Endothelial cell (in vitro differentiated cells): ENCODE measurements at regions not wholly inside any gene's neighbourhood (a gene's known extent, or its start where the extent isn't known, plus 50 kb on each side); places are given as distances from the start of the nearest gene placed in this dataset.

Experiments used
- DNase-seq: peaks from one replicate; pipeline ENCODE4 v3.0.0; 2021; ENCODE audit warnings: low spot score
- H3K27ac Mint-ChIP-seq: one replicate; pipeline ENCODE4 v1.8.0; 2021; ENCODE audit warnings: mixed read lengths, inconsistent platforms; ENCODE audit not compliant: unreplicated experiment
- H3K27me3 Mint-ChIP-seq: one replicate; pipeline ENCODE4 v1.8.0; 2021; ENCODE audit warnings: mild to moderate bottlenecking, moderate library complexity, mixed read lengths, inconsistent platforms; ENCODE audit not compliant: unreplicated experiment
- H3K36me3 Mint-ChIP-seq: one replicate; pipeline ENCODE4 v1.8.0; 2021; ENCODE audit warnings: mild to moderate bottlenecking, low read depth, mixed read lengths, inconsistent platforms; ENCODE audit not compliant: unreplicated experiment
- H3K4me1 Mint-ChIP-seq: one replicate; pipeline ENCODE4 v1.8.0; 2021; ENCODE audit warnings: mild to moderate bottlenecking, mixed read lengths, inconsistent platforms; ENCODE audit not compliant: unreplicated experiment
- H3K4me3 Mint-ChIP-seq: one replicate; pipeline ENCODE4 v1.8.0; 2021; ENCODE audit warnings: mild to moderate bottlenecking, mixed read lengths, inconsistent platforms; ENCODE audit not compliant: unreplicated experiment
- H3K9me3 Mint-ChIP-seq: one replicate; pipeline ENCODE4 v1.8.0; 2021; ENCODE audit warnings: mixed read lengths, inconsistent platforms; ENCODE audit not compliant: unreplicated experiment
- TF ChIP-seq, protein P1 (sequence below): fragments of 200-600 bp; sonication (generic); IDR thresholded peaks from one replicate; pipeline ENCODE4 v1.5.0; 2021; ENCODE audit warnings: antibody characterized with exemption; ENCODE audit not compliant: unreplicated experiment

DNA sequence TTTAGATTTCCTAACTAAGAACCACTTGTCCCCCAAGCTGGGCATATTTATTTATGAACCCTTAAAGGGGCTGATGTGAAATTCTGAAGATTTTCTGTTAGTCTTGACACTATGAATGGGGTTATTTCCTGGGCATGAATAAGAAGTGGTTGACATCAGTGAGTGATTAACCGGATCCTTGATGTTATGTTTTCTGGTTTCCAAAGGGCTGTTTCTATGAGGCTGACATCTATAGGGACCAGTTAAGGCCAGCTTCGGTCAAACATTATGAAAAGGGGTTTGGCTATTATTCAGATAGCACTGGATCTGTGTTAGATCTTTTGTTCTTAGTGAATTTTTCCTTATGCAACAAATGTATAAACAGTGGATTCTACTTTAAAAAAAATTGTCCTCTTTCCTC is 443.7 kb upstream of the SPRED2 start:
- Mint-ChIP-seq H3K4me1 (peaks cover 13% of the 10 kb centered on the region), H3K27me3 (no peaks in the 10 kb centered on the region)

DNA sequence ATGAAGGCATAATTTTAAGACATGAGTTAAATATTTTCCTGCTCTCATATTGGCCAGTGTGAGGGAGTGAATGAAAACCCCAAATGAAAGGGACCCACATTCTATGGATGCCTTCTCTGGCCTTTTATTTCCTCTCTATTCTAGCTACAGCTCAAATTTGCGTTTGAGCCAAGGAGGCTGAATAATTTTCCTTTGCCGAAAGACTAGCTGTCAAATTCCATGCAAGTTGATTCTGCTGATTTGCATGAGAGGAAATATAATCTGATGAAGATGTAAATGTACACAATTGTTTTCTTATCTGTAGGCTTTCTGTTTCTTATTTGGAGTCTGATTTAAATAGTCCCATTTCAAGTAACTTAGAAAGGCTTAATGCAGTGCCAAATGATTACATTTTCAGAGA is 438.4 kb upstream of the SPRED2 start:
- H3K9me3 Mint-ChIP-seq, result no peaks in the 10 kb centered on the region
- no peak overlapping the region for H3K4me3 Mint-ChIP-seq
- H3K36me3 Mint-ChIP-seq, result no peaks in the 10 kb centered on the region
- TF ChIP-seq, protein P1, sequence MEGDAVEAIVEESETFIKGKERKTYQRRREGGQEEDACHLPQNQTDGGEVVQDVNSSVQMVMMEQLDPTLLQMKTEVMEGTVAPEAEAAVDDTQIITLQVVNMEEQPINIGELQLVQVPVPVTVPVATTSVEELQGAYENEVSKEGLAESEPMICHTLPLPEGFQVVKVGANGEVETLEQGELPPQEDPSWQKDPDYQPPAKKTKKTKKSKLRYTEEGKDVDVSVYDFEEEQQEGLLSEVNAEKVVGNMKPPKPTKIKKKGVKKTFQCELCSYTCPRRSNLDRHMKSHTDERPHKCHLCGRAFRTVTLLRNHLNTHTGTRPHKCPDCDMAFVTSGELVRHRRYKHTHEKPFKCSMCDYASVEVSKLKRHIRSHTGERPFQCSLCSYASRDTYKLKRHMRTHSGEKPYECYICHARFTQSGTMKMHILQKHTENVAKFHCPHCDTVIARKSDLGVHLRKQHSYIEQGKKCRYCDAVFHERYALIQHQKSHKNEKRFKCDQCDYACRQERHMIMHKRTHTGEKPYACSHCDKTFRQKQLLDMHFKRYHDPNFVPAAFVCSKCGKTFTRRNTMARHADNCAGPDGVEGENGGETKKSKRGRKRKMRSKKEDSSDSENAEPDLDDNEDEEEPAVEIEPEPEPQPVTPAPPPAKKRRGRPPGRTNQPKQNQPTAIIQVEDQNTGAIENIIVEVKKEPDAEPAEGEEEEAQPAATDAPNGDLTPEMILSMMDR, result no peak
- H3K27ac Mint-ChIP-seq, result peak overlapping the region; percentile 50
- H3K4me1 Mint-ChIP-seq, result peaks cover 11% of the 10 kb centered on the region
- DNase-seq, result no peak
- peaks cover 3% of the 10 kb centered on the region for H3K27me3 Mint-ChIP-seq

More for the DNA sequence above, 443.7 kb upstream of the SPRED2 start:
- Mint-ChIP-seq H3K27ac (no peak overlapping the region), H3K4me3 (no peak overlapping the region), H3K36me3 (no peaks in the 10 kb centered on the region), H3K9me3 (no peaks in the 10 kb centered on the region)
- TF ChIP-seq, protein P1, result no peak
- no peak for DNase-seq

DNA sequence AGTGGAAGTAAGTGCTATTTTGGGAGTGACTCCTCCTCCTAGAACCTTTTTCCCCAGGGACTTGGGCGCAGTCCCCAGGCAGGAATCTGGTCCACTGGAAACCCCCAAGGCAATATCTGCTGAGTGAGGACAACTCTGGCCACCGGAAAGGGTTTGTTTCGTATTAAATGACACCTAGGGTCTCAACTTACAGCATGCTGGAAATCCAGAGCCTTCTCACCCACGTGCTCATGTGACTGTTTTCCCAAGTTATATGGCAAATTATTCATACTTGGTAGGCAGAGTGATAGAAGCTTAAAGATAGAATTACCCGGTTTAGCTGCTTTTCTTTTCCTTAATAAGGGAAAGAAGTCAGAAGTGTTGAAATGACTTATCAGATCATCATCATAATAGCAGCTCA is 436.9 kb upstream of the SPRED2 start:
- Mint-ChIP-seq H3K27ac (no peak overlapping the region), H3K27me3 (peaks cover 3% of the 10 kb centered on the region), H3K9me3 (no peaks in the 10 kb centered on the region), H3K4me1 (peaks cover 8% of the 10 kb centered on the region), H3K4me3 (no peak overlapping the region), H3K36me3 (no peaks in the 10 kb centered on the region)
- TF ChIP-seq, protein P1, result no peak
- no peak for DNase-seq

DNA sequence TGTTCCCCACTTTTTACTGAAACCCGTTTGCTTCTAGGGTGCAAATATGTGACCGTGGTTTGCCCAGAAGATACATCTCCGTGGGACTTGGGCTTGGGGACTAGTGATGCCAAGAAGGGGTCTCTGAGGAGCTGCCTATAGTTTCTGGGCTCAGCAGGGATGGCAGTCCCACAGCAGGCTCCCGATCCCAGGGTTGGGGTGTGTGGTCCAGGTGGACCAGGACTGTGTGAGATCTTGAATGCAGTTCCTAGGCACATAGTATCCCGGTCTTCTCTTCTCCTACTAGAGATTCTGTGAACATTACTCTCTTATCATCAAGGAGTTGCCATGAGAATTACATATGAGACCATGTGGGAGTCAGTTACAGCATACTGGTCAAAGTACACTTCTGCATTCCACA is 435.8 kb upstream of the SPRED2 start:
- no peak for DNase-seq
- TF ChIP-seq, protein P1, result no peak
- no peaks in the 10 kb centered on the region for H3K36me3 Mint-ChIP-seq
- peaks cover 9% of the 10 kb centered on the region for H3K4me1 Mint-ChIP-seq
- no peak overlapping the region for H3K4me3 Mint-ChIP-seq
- H3K27me3 Mint-ChIP-seq, result peaks cover 3% of the 10 kb centered on the region
- no peak overlapping the region for H3K27ac Mint-ChIP-seq
- H3K9me3 Mint-ChIP-seq, result no peaks in the 10 kb centered on the region

DNA sequence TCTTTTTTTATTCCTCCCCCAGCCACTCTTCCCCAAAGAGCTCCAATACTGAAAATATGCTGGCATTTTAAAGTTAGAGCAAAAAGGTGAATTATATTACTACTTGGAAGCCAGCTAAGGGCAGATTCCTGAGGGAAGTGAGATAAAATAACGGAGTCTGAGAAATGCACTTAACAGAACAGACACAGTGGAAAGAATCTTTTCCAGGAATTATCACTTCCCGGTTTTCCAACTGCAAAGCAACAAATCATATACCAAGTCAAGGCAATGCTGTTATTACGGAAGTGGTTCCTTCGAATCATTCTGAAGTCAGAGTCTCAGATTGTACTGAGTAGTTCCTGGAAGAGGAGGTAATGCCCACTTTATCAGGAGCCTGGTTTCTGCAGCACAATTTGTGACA is 435.0 kb upstream of the SPRED2 start:
- Mint-ChIP-seq H3K36me3 (no peaks in the 10 kb centered on the region), H3K27ac (no peak overlapping the region), H3K4me1 (peaks cover 13% of the 10 kb centered on the region), H3K9me3 (no peaks in the 10 kb centered on the region), H3K4me3 (no peak overlapping the region), H3K27me3 (peaks cover 3% of the 10 kb centered on the region)
- no peak for DNase-seq
- TF ChIP-seq, protein P1, result no peak
